Astrocyte of the spinal cord (primary cell): ENCODE measurements at regions not wholly inside any gene's neighbourhood (a gene's known extent, or its start where the extent isn't known, plus 50 kb on each side); places are given as distances from the start of the nearest gene placed in this dataset.

Experiments used
- DNase-seq: peaks from one replicate; pipeline ENCODE4 v3.0.0; 2011; ENCODE audit warnings: low read depth, low spot score
- H3K4me3 ChIP-seq: 2 replicates; pipeline ENCODE4 v1.5.1; 2011; ENCODE audit warnings: low read depth, mild to moderate bottlenecking, low read length, moderate library complexity
- in situ Hi-C: cut with HindIII; loops from 2 replicates; pipeline ENCODE4 v1.10.0; 2017; ENCODE audit warnings: low sequenced_read_pairs
- TF ChIP-seq, protein P1 (sequence below): IDR thresholded peaks from 2 replicates; pipeline ENCODE4 v1.5.1; 2012; ENCODE audit warnings: low read depth, mild to moderate bottlenecking, low read length, inconsistent platforms

DNA sequence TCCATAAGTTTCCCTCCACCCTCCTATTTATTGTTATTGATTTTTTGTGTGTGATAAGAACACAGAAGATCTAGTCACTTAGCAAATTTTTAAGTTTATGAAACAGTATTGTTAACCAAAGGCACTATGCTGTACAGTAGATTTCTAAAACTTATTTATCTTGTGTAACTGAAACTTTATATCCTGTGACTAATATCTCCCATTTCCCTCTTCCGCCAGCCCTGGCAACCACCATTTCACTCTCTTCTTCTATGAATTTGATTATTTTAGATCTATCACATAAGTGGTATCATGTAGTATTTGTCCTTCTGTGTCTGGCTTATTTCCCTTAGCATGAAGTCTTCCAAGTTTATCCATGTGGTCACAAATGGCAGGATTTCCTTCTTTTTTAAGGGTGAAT lies 144.3 kb upstream of the INHBA start:
- TF ChIP-seq, protein P1, sequence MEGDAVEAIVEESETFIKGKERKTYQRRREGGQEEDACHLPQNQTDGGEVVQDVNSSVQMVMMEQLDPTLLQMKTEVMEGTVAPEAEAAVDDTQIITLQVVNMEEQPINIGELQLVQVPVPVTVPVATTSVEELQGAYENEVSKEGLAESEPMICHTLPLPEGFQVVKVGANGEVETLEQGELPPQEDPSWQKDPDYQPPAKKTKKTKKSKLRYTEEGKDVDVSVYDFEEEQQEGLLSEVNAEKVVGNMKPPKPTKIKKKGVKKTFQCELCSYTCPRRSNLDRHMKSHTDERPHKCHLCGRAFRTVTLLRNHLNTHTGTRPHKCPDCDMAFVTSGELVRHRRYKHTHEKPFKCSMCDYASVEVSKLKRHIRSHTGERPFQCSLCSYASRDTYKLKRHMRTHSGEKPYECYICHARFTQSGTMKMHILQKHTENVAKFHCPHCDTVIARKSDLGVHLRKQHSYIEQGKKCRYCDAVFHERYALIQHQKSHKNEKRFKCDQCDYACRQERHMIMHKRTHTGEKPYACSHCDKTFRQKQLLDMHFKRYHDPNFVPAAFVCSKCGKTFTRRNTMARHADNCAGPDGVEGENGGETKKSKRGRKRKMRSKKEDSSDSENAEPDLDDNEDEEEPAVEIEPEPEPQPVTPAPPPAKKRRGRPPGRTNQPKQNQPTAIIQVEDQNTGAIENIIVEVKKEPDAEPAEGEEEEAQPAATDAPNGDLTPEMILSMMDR: no peak
- in situ Hi-C loops: no loop called here
- no peak overlapping the region for H3K4me3 ChIP-seq
- DNase-seq: no peak

GRCh38 chr7:41842956-41843355 lies 140.1 kb upstream of the INHBA start:
- no peak for DNase-seq
- in situ Hi-C loops: no loop called here
- TF ChIP-seq, protein P1: no peak
- H3K4me3 ChIP-seq: no peak overlapping the region

GRCh38 chr7:41837916-41838315 lies 135.0 kb upstream of the INHBA start:
- no peak overlapping the region for H3K4me3 ChIP-seq
- no peak for DNase-seq
- in situ Hi-C loops: no loop called here
- TF ChIP-seq, protein P1: no peak

- TF ChIP-seq, protein P1: no peak
- no peak overlapping the region for H3K4me3 ChIP-seq
- in situ Hi-C loops: no loop called here
- DNase-seq: peak; percentile 35
Observed at GRCh38 chr7:41835976-41836530, 133.2 kb upstream of the INHBA start.

- TF ChIP-seq, protein P1: no peak
- in situ Hi-C loops: no loop called here
- DNase-seq: peak; percentile 14
- no peak overlapping the region for H3K4me3 ChIP-seq
Observed at GRCh38 chr7:41834805-41835694, 132.2 kb upstream of the INHBA start.

DNA sequence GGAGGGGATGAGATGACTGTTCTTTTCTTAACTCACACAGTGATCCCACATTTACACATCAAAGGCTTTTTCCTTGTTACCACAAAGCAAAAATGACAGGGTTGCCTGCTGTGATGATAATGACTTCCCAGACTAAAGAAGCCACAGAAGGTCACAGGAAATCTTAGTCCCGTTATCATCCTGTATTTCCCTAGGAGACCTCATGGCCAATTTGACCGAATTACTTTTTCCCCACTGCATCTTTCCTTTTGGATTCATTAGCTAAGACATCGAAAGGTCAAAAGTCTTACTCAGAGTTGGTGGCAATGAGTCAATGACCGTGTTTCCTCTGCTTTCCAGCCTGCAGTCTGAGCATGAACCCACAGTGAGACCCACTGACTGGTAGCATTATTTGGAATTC lies 130.1 kb upstream of the INHBA start:
- in situ Hi-C loops: no loop called here
- DNase-seq: peak; percentile 55
- H3K4me3 ChIP-seq: no peak overlapping the region
- TF ChIP-seq, protein P1: no peak
